ENCODE measurements at regions not wholly inside any gene's neighbourhood (a gene's known extent, or its start where the extent isn't known, plus 50 kb on each side); places are given as distances from the start of the nearest gene placed in this dataset.

GRCh38 chr5:123802298-123802951 lies 290.4 kb downstream of the CSNK1G3 start:
- no peak overlapping the region for H3K4me2 ChIP-seq (ENCODE audit: control insufficient read depth, extremely low read depth, insufficient read depth, low read depth, low read length)
- no peak overlapping the region for H3K27ac ChIP-seq (ENCODE audit: control insufficient read depth, insufficient read depth, low read length)
- no peak overlapping the region for H3K9ac ChIP-seq (ENCODE audit: control insufficient read depth, extremely low read depth, insufficient read depth, low read length)
- FAIRE-seq: no peak
- no peak for TF ChIP-seq EZH2 (IDR thresholded peaks at IDR 0.05; ENCODE audit: low read length)
- TF ChIP-seq CTCF (optimal IDR thresholded peaks at IDR 0.05 in 1 of 3, IDR thresholded peaks at IDR 0.05 in 1 of 3, conservative IDR thresholded peaks at IDR 0.05 in 1 of 3; ENCODE audit: extremely low read depth in 1 of 3, insufficient read depth in 2 of 3, low read length in 3 of 3): no peak
- dilution Hi-C loops (cut with MboI; ENCODE audit: extremely low pct_ligation_motif_present, low sequenced_read_pairs): no loop called here
- no peaks in the 10 kb centered on the region for H3K27me3 ChIP-seq (ENCODE audit: control insufficient read depth, extremely low read depth, insufficient read depth, low read length)
- no peaks in the 10 kb centered on the region for H3K4me1 ChIP-seq (ENCODE audit: control insufficient read depth, extremely low read depth, insufficient read depth, low read length)
- H3K4me3 ChIP-seq (ENCODE audit: control insufficient read depth in 2 of 3, extremely low read depth in 1 of 3, insufficient read depth in 2 of 3, low read depth in 1 of 3, low read length in 3 of 3): no peak overlapping the region
- no peaks in the 10 kb centered on the region for H3K79me2 ChIP-seq (ENCODE audit: control insufficient read depth, insufficient read depth, low read length)
- no peaks in the 10 kb centered on the region for H3K36me3 ChIP-seq (ENCODE audit: control insufficient read depth in 2 of 2, extremely low read depth in 1 of 2, insufficient read depth in 2 of 2, low read length in 2 of 2)
- no peaks in the 10 kb centered on the region for H3K9me3 ChIP-seq (ENCODE audit: control insufficient read depth, low read depth, low read length)
- no peaks in the 10 kb centered on the region for H4K20me1 ChIP-seq (ENCODE audit: control insufficient read depth, extremely low read depth, insufficient read depth, low read length)
- no peak overlapping the region for H2AFZ ChIP-seq (ENCODE audit: control insufficient read depth, low read length)
- H3K9me1 ChIP-seq (ENCODE audit: control insufficient read depth, extremely low read depth, insufficient read depth, low read length): no peaks in the 10 kb centered on the region
- DNase-seq (ENCODE audit: low read depth, low spot score): no peak

- H3K36me3 ChIP-seq (ENCODE audit: control insufficient read depth in 2 of 2, extremely low read depth in 1 of 2, insufficient read depth in 2 of 2, low read length in 2 of 2): no peaks in the 10 kb centered on the region
- H3K27me3 ChIP-seq (ENCODE audit: control insufficient read depth, extremely low read depth, insufficient read depth, low read length): no peaks in the 10 kb centered on the region
- TF ChIP-seq EZH2 (IDR thresholded peaks at IDR 0.05; ENCODE audit: low read length) (no peak), CTCF (optimal IDR thresholded peaks at IDR 0.05 in 1 of 3, IDR thresholded peaks at IDR 0.05 in 1 of 3, conservative IDR thresholded peaks at IDR 0.05 in 1 of 3; ENCODE audit: extremely low read depth in 1 of 3, insufficient read depth in 2 of 3, low read length in 3 of 3) (no peak)
- H3K4me2 ChIP-seq (ENCODE audit: control insufficient read depth, extremely low read depth, insufficient read depth, low read depth, low read length): no peak overlapping the region
- H3K9ac ChIP-seq (ENCODE audit: control insufficient read depth, extremely low read depth, insufficient read depth, low read length): no peak overlapping the region
- H3K4me1 ChIP-seq (ENCODE audit: control insufficient read depth, extremely low read depth, insufficient read depth, low read length): no peaks in the 10 kb centered on the region
- no peak overlapping the region for H3K4me3 ChIP-seq (ENCODE audit: control insufficient read depth in 2 of 3, extremely low read depth in 1 of 3, insufficient read depth in 2 of 3, low read depth in 1 of 3, low read length in 3 of 3)
- H3K9me3 ChIP-seq (ENCODE audit: control insufficient read depth, low read depth, low read length): no peaks in the 10 kb centered on the region
- DNase-seq (ENCODE audit: low read depth, low spot score) (no peak), FAIRE-seq (no peak)
- no peaks in the 10 kb centered on the region for H4K20me1 ChIP-seq (ENCODE audit: control insufficient read depth, extremely low read depth, insufficient read depth, low read length)
- H3K79me2 ChIP-seq (ENCODE audit: control insufficient read depth, insufficient read depth, low read length): no peaks in the 10 kb centered on the region
- dilution Hi-C loops (cut with MboI; ENCODE audit: extremely low pct_ligation_motif_present, low sequenced_read_pairs): no loop called here
- no peak overlapping the region for H2AFZ ChIP-seq (ENCODE audit: control insufficient read depth, low read length)
- no peak overlapping the region for H3K27ac ChIP-seq (ENCODE audit: control insufficient read depth, insufficient read depth, low read length)
- H3K9me1 ChIP-seq (ENCODE audit: control insufficient read depth, extremely low read depth, insufficient read depth, low read length): no peaks in the 10 kb centered on the region
These were observed 288.7 kb downstream of the CSNK1G3 start for GRCh38 chr5:123800640-123801039.

Data from keratinocyte (primary cell).